ENCODE measurements at regions not wholly inside any gene's neighbourhood (a gene's known extent, or its start where the extent isn't known, plus 50 kb on each side); places are given as distances from the start of the nearest gene placed in this dataset.

GRCh38 chr7:12802070-12802469, 114.6 kb downstream of the ARL4A start:
- Histone ChIP-seq H3K4me1 (ENCODE audit: low read length) (no peaks in the 10 kb centered on the region), H3K27me3 (replicated peaks; ENCODE audit: insufficient read depth, low read length) (no peaks in the 10 kb centered on the region), H3K79me2 (ENCODE audit: low read length) (no peaks in the 10 kb centered on the region), H3K9ac (ENCODE audit: low read length) (no peak overlapping the region), H3K4me2 (ENCODE audit: low read depth, low read length) (no peak overlapping the region), H3K36me3 (replicated peaks; ENCODE audit: insufficient read depth, low read length) (no peaks in the 10 kb centered on the region), H3K9me2 (replicated peaks; ENCODE audit: insufficient read depth, low read length) (no peaks in the 10 kb centered on the region), H4K20me1 (ENCODE audit: insufficient read depth, low read length) (no peaks in the 10 kb centered on the region), H3K4me3 (ENCODE audit: low read length) (no peak overlapping the region), H3K9me3 (replicated peaks; ENCODE audit: insufficient read depth, low read length) (no peaks in the 10 kb centered on the region), H3F3A (ENCODE audit: insufficient read depth, low read length) (no peaks in the 10 kb centered on the region), H2AFZ (ENCODE audit: low read length) (no peak overlapping the region), H3K27ac (ENCODE audit: low read length) (no peak overlapping the region)
- no peak for DNase-seq
- TF ChIP-seq CTCF (IDR thresholded peaks at IDR 0.05; ENCODE audit: low read length) (no peak), EZH2 (optimal IDR thresholded peaks at IDR 0.05; ENCODE audit: low read depth, low read length) (no peak), EZH2phosphoT487 (IDR thresholded peaks at IDR 0.05; ENCODE audit: low read length) (no peak)

- Histone ChIP-seq H3K4me1 (ENCODE audit: low read length) (no peaks in the 10 kb centered on the region), H3K36me3 (replicated peaks; ENCODE audit: insufficient read depth, low read length) (no peaks in the 10 kb centered on the region), H3K9me2 (replicated peaks; ENCODE audit: insufficient read depth, low read length) (no peaks in the 10 kb centered on the region), H4K20me1 (ENCODE audit: insufficient read depth, low read length) (no peaks in the 10 kb centered on the region), H3F3A (ENCODE audit: insufficient read depth, low read length) (no peaks in the 10 kb centered on the region), H3K4me2 (ENCODE audit: low read depth, low read length) (no peak overlapping the region), H2AFZ (ENCODE audit: low read length) (no peak overlapping the region), H3K27ac (ENCODE audit: low read length) (no peak overlapping the region), H3K27me3 (replicated peaks; ENCODE audit: insufficient read depth, low read length) (no peaks in the 10 kb centered on the region), H3K9me3 (replicated peaks; ENCODE audit: insufficient read depth, low read length) (no peaks in the 10 kb centered on the region), H3K79me2 (ENCODE audit: low read length) (no peaks in the 10 kb centered on the region), H3K9ac (ENCODE audit: low read length) (no peak overlapping the region), H3K4me3 (ENCODE audit: low read length) (no peak overlapping the region)
- TF ChIP-seq CTCF (IDR thresholded peaks at IDR 0.05; ENCODE audit: low read length) (no peak), EZH2 (optimal IDR thresholded peaks at IDR 0.05; ENCODE audit: low read depth, low read length) (no peak), EZH2phosphoT487 (IDR thresholded peaks at IDR 0.05; ENCODE audit: low read length) (no peak)
- no peak for DNase-seq
Observed at GRCh38 chr7:12803542-12803941, 116.1 kb downstream of the ARL4A start.

GRCh38 chr7:12805518-12805928, 118.1 kb downstream of the ARL4A start:
- Histone ChIP-seq H2AFZ (ENCODE audit: low read length) (no peak overlapping the region), H3K27me3 (replicated peaks; ENCODE audit: insufficient read depth, low read length) (no peaks in the 10 kb centered on the region), H3K4me3 (ENCODE audit: low read length) (no peak overlapping the region), H3K9ac (ENCODE audit: low read length) (no peak overlapping the region), H3K4me2 (ENCODE audit: low read depth, low read length) (no peak overlapping the region), H3K36me3 (replicated peaks; ENCODE audit: insufficient read depth, low read length) (no peaks in the 10 kb centered on the region), H3K9me3 (replicated peaks; ENCODE audit: insufficient read depth, low read length) (no peaks in the 10 kb centered on the region), H3K9me2 (replicated peaks; ENCODE audit: insufficient read depth, low read length) (no peaks in the 10 kb centered on the region), H4K20me1 (ENCODE audit: insufficient read depth, low read length) (no peaks in the 10 kb centered on the region), H3K79me2 (ENCODE audit: low read length) (no peaks in the 10 kb centered on the region), H3F3A (ENCODE audit: insufficient read depth, low read length) (no peaks in the 10 kb centered on the region), H3K4me1 (ENCODE audit: low read length) (no peaks in the 10 kb centered on the region), H3K27ac (ENCODE audit: low read length) (no peak overlapping the region)
- DNase-seq, result no peak
- TF ChIP-seq EZH2phosphoT487 (IDR thresholded peaks at IDR 0.05; ENCODE audit: low read length) (no peak), CTCF (IDR thresholded peaks at IDR 0.05; ENCODE audit: low read length) (no peak), EZH2 (optimal IDR thresholded peaks at IDR 0.05; ENCODE audit: low read depth, low read length) (no peak)
